ENCODE measurements at regions not wholly inside any gene's neighbourhood (a gene's known extent, or its start where the extent isn't known, plus 50 kb on each side); places are given as distances from the start of the nearest gene placed in this dataset.

- TF ChIP-seq POLR2AphosphoS5 (IDR thresholded peaks at IDR 0.05; ENCODE audit: borderline replicate concordance, low read depth, low read length) (no peak), EZH2 (IDR thresholded peaks at IDR 0.05) (no peak)
These were observed 130.6 kb upstream of the KCNJ16 start for GRCh38 chr17:69944406-69944805.
